T-helper 1 cell treated with Interleukin-12 subunit alpha and Interleukin-12 subunit beta and Interleukin-4 antibody, amounts not matched to agents 30 μg/mL and 1 μg/mL, for 36 hours (primary cell): ENCODE measurements at regions not wholly inside any gene's neighbourhood (a gene's known extent, or its start where the extent isn't known, plus 50 kb on each side); places are given as distances from the start of the nearest gene placed in this dataset.

Experiments used
- H3K27ac Mint-ChIP-seq: one replicate; pipeline ENCODE4 v1.8.0; 2021; ENCODE audit warnings: mild to moderate bottlenecking, mixed read lengths
- H3K27me3 Mint-ChIP-seq: one replicate; pipeline ENCODE4 v1.8.0; 2021; ENCODE audit warnings: low read depth, mixed read lengths
- H3K36me3 Mint-ChIP-seq: one replicate; pipeline ENCODE4 v1.8.0; 2021; ENCODE audit warnings: low read depth, mixed read lengths
- H3K4me1 Mint-ChIP-seq: one replicate; pipeline ENCODE4 v1.8.0; 2021; ENCODE audit warnings: low read depth, mixed read lengths
- H3K4me3 Mint-ChIP-seq: one replicate; pipeline ENCODE4 v1.8.0; 2021; ENCODE audit warnings: mild to moderate bottlenecking, moderate library complexity, mixed read lengths
- H3K9me3 Mint-ChIP-seq: one replicate; pipeline ENCODE4 v1.8.0; 2021; ENCODE audit warnings: mixed read lengths

DNA sequence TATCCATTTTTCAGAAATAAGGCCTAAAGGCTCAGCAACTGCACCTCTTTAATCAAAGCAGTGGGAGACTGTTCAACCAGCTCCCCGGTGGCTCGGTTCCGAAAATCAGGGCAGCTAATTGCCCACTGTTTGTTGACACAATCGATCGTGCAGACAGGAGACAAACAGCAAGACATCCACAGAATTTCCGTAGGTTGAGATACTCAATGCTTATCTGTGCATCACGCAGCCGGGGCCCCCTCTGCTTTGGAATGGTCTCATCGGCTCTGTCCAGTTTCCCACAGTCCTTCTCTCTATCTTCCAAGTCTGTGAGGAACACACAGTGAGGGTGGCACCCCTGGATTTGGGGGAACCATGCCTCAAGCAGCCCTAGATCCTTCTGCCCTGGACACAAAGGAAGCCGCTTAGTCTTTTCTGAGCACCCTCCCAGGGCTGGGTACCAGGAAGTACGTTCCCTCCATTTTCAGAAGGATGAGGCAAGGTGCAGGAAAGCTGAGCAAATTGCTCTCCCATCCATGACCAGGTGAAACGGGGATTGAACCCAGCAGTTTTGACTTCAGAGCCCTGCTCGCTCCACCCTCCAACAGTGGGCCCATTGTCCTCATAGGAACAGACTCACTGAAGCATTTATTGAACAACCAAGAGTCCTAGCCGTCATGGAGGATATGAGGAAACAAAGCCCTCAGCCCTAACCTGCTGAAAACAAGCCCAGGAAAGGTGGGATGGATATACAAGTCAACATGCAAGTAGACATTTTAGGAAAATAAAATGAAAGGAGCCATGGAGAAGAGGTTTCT, 70.7 kb downstream of the C16orf95 start:
- no peak overlapping the region for H3K4me3 Mint-ChIP-seq
- no peaks in the 10 kb centered on the region for H3K9me3 Mint-ChIP-seq
- peaks cover 19% of the 10 kb centered on the region for H3K4me1 Mint-ChIP-seq
- H3K27me3 Mint-ChIP-seq: no peaks in the 10 kb centered on the region
- no peak overlapping the region for H3K27ac Mint-ChIP-seq
- no peaks in the 10 kb centered on the region for H3K36me3 Mint-ChIP-seq

DNA sequence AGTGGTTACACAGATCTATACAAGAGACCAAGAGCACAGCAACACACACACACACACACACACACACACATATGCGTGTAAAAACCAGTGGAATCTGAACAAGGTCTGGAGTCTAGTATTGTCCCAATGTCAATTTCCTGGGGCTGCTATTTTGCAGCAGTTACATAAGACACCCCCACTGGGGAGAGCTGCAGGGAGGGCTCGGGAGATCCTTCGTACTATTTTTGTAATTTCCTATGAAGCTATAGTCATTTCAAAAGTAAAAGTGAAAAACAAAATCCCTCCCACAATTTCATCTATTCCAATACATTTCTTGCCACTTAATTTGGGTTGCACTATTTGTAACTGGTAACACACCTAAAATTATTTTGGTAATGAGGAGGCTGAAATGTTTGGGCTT, 68.5 kb downstream of the C16orf95 start:
- Mint-ChIP-seq H3K9me3 (no peaks in the 10 kb centered on the region), H3K36me3 (no peaks in the 10 kb centered on the region), H3K27me3 (no peaks in the 10 kb centered on the region), H3K27ac (no peak overlapping the region), H3K4me3 (no peak overlapping the region), H3K4me1 (peaks cover 19% of the 10 kb centered on the region)

DNA sequence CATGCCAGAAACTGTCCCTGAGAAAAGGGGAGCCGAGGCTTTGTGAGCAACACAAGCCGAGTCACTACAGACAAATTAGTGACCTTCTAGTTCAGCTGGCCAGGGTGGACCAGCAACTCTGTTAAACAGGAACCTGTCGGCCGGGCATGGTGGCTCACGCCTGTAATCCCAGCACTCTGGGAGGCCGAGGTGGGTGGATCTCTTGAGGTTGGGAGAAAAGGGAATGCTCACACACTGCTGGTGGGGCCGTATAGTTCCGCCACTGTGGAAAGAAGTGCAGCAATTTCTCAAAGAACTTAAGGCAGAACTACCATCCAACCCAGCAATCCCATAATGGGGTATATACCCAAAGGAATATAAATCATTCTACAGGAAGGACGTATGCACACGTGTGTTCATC, 67.8 kb downstream of the C16orf95 start:
- no peaks in the 10 kb centered on the region for H3K36me3 Mint-ChIP-seq
- H3K27me3 Mint-ChIP-seq: no peaks in the 10 kb centered on the region
- no peak overlapping the region for H3K27ac Mint-ChIP-seq
- H3K4me1 Mint-ChIP-seq: peaks cover 19% of the 10 kb centered on the region
- H3K9me3 Mint-ChIP-seq: no peaks in the 10 kb centered on the region
- no peak overlapping the region for H3K4me3 Mint-ChIP-seq

DNA sequence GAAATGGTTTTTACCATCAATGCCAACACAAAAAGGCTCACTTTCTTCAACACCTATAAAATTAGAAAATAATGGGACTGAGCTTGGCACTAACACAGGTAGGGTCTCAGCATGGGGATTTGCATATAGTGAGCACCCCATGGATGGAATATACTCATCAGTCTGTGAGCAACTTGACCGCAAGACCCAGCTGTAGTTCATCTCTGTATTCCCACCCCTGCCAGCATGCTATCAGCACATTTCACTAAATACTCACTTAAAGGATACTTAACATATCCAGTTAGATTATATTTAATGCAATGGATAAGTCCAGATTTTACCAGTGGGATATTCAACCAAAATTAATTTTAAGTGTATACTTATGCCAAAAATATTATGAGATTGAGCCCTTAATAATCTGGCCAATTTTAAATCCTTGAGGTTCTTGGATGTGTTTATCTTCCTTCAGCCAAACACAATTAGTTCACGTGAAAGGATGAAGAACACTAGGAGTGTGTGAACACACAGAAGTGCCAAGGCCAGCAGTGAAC, 66.7 kb downstream of the C16orf95 start:
- Mint-ChIP-seq H3K27me3 (no peaks in the 10 kb centered on the region), H3K9me3 (no peaks in the 10 kb centered on the region), H3K4me1 (peaks cover 12% of the 10 kb centered on the region), H3K27ac (no peak overlapping the region), H3K36me3 (no peaks in the 10 kb centered on the region), H3K4me3 (no peak overlapping the region)

DNA sequence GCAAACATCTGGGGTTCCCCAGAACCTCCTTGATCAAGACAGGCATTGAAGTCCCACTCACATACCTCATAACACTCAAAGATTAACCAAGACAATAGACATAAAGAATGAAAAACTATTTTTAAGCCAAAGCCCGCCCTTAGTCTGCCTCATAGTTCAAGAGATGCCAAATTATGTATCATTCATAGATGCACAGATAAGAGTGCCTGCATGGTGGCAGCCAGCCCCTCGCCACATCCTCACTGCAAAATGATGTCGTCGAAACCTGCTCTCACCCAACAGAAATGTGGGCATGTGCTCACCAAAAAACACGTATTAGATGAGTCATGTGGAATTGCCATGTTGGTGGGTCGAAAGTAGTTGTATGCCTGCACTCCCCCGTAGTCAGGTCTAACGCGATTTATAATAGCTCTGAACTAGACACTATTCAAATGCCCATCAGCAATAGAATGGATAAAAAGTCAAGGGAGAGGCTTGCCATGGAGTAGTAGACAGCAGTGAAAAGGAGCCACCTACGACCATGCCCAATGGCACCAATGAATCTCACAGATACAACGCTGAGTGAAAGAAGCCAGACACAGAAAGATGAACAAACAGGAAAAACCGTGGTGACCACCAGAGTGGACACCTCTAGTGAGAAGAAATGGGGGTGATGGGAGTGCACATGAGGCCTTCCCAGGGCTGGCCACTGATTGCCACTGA, 64.8 kb downstream of the C16orf95 start:
- Mint-ChIP-seq H3K27me3 (no peaks in the 10 kb centered on the region), H3K27ac (no peak overlapping the region), H3K4me3 (no peak overlapping the region), H3K36me3 (no peaks in the 10 kb centered on the region), H3K9me3 (no peaks in the 10 kb centered on the region), H3K4me1 (peaks cover 8% of the 10 kb centered on the region)
